T-helper 2 cell (primary cell): ENCODE measurements at regions not wholly inside any gene's neighbourhood (a gene's known extent, or its start where the extent isn't known, plus 50 kb on each side); places are given as distances from the start of the nearest gene placed in this dataset.
"Not testable (repeated sequence)": the region's sequence is repeated elsewhere in the genome, so short reads cannot be mapped to it uniquely, and the experiment has no call there.

Experiments
- DNase-seq, 5 experiments: peaks; one replicate each; pipeline versions ENCODE4 v3.0.0 to v3.0.0-alpha.2; 2012 to 2022

- DNase-seq = not testable (repeated sequence)
Measured at GRCh38 chr12:54105809-54106208, 52.2 kb downstream of the HOXC4 start.

- DNase-seq = not testable (repeated sequence)
Measured at GRCh38 chr12:54106252-54106651, 52.6 kb downstream of the HOXC4 start.

GRCh38 chr12:54106803-54107579 lies 53.4 kb downstream of the HOXC4 start:
- not testable (repeated sequence) for DNase-seq

GRCh38 chr12:54112336-54112735 lies 58.7 kb downstream of the HOXC4 start:
- DNase-seq = not testable (repeated sequence)

GRCh38 chr12:54116055-54116454 lies 62.4 kb downstream of the HOXC4 start:
- not testable (repeated sequence) for DNase-seq

GRCh38 chr12:54117392-54117791 lies 63.8 kb downstream of the HOXC4 start:
- not testable (repeated sequence) for DNase-seq

- not testable (repeated sequence) for DNase-seq
Measured at GRCh38 chr12:54119082-54119481, 65.4 kb downstream of the HOXC4 start.

- DNase-seq = not testable (repeated sequence)
Measured at GRCh38 chr12:54123981-54124380, 64.8 kb downstream of the SMUG1 start.

GRCh38 chr12:54125708-54126028 lies 63.1 kb downstream of the SMUG1 start:
- not testable (repeated sequence) for DNase-seq

- peak in 1 of 5 experiments; percentile 6 for DNase-seq
Measured at GRCh38 chr12:54126029-54126695, 62.6 kb downstream of the SMUG1 start.

- DNase-seq = no peak
Measured at GRCh38 chr12:54126696-54127537, 61.9 kb downstream of the SMUG1 start.

- DNase-seq = no peak
Measured at GRCh38 chr12:54127538-54128259, 61.1 kb downstream of the SMUG1 start.

GRCh38 chr12:54128416-54128815 lies 60.4 kb downstream of the SMUG1 start:
- no peak for DNase-seq

GRCh38 chr12:54129028-54129903 lies 59.5 kb downstream of the SMUG1 start:
- DNase-seq = no peak
